Kidney (tissue), 13 donors: ENCODE measurements at regions not wholly inside any gene's neighbourhood (a gene's known extent, or its start where the extent isn't known, plus 50 kb on each side); places are given as distances from the start of the nearest gene placed in this dataset.

ENCODE experiments used
- DNase-seq, 5 donors: peaks; one replicate each; pipeline ENCODE4 v3.0.0-alpha.2; 2013 to 2020
- FAIRE-seq: peaks from 2 replicates; lab custom pipeline; 2012; peaks lifted over from hg19 to GRCh38; lab: Jason Lieb, UNC
- H3K27ac ChIP-seq, 2 donors: one replicate each; pipeline ENCODE4 v1.7.0; 2013; ENCODE audit warnings: low read depth in 2 of 2, low read length in 2 of 2, inconsistent platforms in 1 of 2
- H3K27me3 ChIP-seq: one replicate; pipeline ENCODE4 v1.7.1; 2013; ENCODE audit warnings: low read length, inconsistent platforms; ENCODE audit not compliant: control insufficient read depth, insufficient read depth
- H3K36me3 ChIP-seq, 3 donors: one replicate each; pipeline versions ENCODE4 v1.7.0 to v1.7.1; 2013; ENCODE audit warnings: low read length in 3 of 3, control low read depth in 1 of 3, inconsistent platforms in 1 of 3; ENCODE audit not compliant: insufficient read depth in 3 of 3, control insufficient read depth in 2 of 3
- H3K4me1 ChIP-seq, 3 donors: one replicate each; pipeline versions ENCODE4 v1.7.0 to v1.7.1; 2013; ENCODE audit warnings: low read length in 3 of 3, inconsistent platforms in 1 of 3, low read depth in 1 of 3; ENCODE audit not compliant: control insufficient read depth in 2 of 3, insufficient read depth in 2 of 3
- H3K4me3 ChIP-seq, 3 donors: one replicate each; pipeline versions ENCODE4 v1.7.0 to v1.8.1; 2013; ENCODE audit warnings: low read length in 3 of 3, control low read depth in 1 of 3, inconsistent platforms in 1 of 3
- H3K9ac ChIP-seq, 3 donors: one replicate each; pipeline versions ENCODE4 v1.7.0 to v1.7.1; 2013; ENCODE audit warnings: low read length in 3 of 3, control low read depth in 1 of 3, inconsistent platforms in 1 of 3
- H3K9me3 ChIP-seq, 3 donors: one replicate each; pipeline versions ENCODE4 v1.7.0 to v1.7.1; 2013; ENCODE audit warnings: low read length in 3 of 3, control low read depth in 1 of 3, inconsistent platforms in 1 of 3; ENCODE audit not compliant: control insufficient read depth in 2 of 3, insufficient read depth in 1 of 3
- CTCF ChIP-seq: IDR thresholded peaks from 3 replicates; pipeline ENCODE4 v1.5.1; 2012; ENCODE audit warnings: mild to moderate bottlenecking, moderate library complexity, borderline replicate concordance; ENCODE audit not compliant: insufficient read depth; ENCODE audit errors: extremely low read depth
- intact Hi-C: fragments of 100-400 bp; cut with DNase I; formaldehyde crosslinking; loops from one replicate; pipeline ENCODE4 v1.11.1; 2022
- donor health status: control.
- donor health status: control.
- donor health status: control.
- donor health status: control.
- donor health status: control.
- donor health status: DM: yes; HTN: yes; CAD: no.
- donor health status: Normal renal cell carcinoma (clear cell type).

GRCh38 chr5:71809446-71809845 is 90.4 kb downstream of the CARTPT start:
- DNase-seq (no peak), FAIRE-seq (no peak)
- H3K36me3 ChIP-seq: no peaks in the 10 kb centered on the region
- no peak overlapping the region for H3K9ac ChIP-seq
- intact Hi-C loops: no loop called here
- no peaks in the 10 kb centered on the region for H3K27me3 ChIP-seq
- no peaks in the 10 kb centered on the region for H3K4me1 ChIP-seq
- no peak overlapping the region for H3K27ac ChIP-seq
- no peak for TF ChIP-seq CTCF
- H3K4me3 ChIP-seq: no peak overlapping the region
- no peaks in the 10 kb centered on the region for H3K9me3 ChIP-seq

- Histone ChIP-seq H3K36me3 (no peaks in the 10 kb centered on the region), H3K4me3 (no peak overlapping the region), H3K9ac (no peak overlapping the region), H3K9me3 (no peaks in the 10 kb centered on the region), H3K27ac (no peak overlapping the region), H3K4me1 (no peaks in the 10 kb centered on the region), H3K27me3 (no peaks in the 10 kb centered on the region)
- no peak for TF ChIP-seq CTCF
- DNase-seq (peak in 2 of 5 donors; percentile 9 to 23), FAIRE-seq (no peak)
- intact Hi-C loops: no loop called here
Observed at GRCh38 chr5:71810023-71810422, 90.9 kb downstream of the CARTPT start.

- FAIRE-seq: no peak
- no peak for TF ChIP-seq CTCF
Observed at GRCh38 chr5:71810471-71811195, 91.6 kb downstream of the CARTPT start.

More at GRCh38 chr5:71810471-71811195, 91.6 kb downstream of the CARTPT start:
- Histone ChIP-seq H3K27me3 (no peaks in the 10 kb centered on the region), H3K9ac (no peak overlapping the region), H3K9me3 (no peaks in the 10 kb centered on the region), H3K4me3 (no peak overlapping the region), H3K36me3 (no peaks in the 10 kb centered on the region), H3K4me1 (no peaks in the 10 kb centered on the region), H3K27ac (no peak overlapping the region)
- peak in 1 of 5 donors; percentile 40 for DNase-seq
- intact Hi-C loops: no loop called here
